MM.1S (cell line): ENCODE measurements at regions not wholly inside any gene's neighbourhood (a gene's known extent, or its start where the extent isn't known, plus 50 kb on each side); places are given as distances from the start of the nearest gene placed in this dataset.

Source experiments
- DNase-seq: peaks from one replicate; pipeline ENCODE4 v3.0.0-alpha.2; 2015
- H2AFZ ChIP-seq: fragments of 300-600 bp; sonication (generic); 2 replicates; pipeline ENCODE4 v1.6.0; 2016; ENCODE audit warnings: antibody characterized with exemption, low read length
- H3F3A ChIP-seq: fragments of 300-600 bp; sonication (generic); 2 replicates; pipeline ENCODE4 v1.6.1; 2016; ENCODE audit warnings: mild to moderate bottlenecking, antibody characterized with exemption, low read length, moderate library complexity, mixed read lengths; ENCODE audit not compliant: insufficient read depth
- H3K27ac ChIP-seq: fragments of 300-600 bp; sonication (generic); 2 replicates; pipeline ENCODE4 v1.5.1; 2016; ENCODE audit warnings: mild to moderate bottlenecking, low read length
- H3K27me3 ChIP-seq: fragments of 300-600 bp; sonication (generic); replicated peaks from 2 replicates; pipeline ENCODE4 v1.6.0; 2016; ENCODE audit warnings: low read length; ENCODE audit not compliant: insufficient read depth
- H3K36me3 ChIP-seq: fragments of 300-600 bp; sonication (generic); replicated peaks from 2 replicates; pipeline ENCODE4 v1.6.1; 2016; ENCODE audit warnings: mild to moderate bottlenecking, low read length, mixed read lengths; ENCODE audit not compliant: insufficient read depth
- H3K4me1 ChIP-seq: fragments of 300-600 bp; sonication (generic); 2 replicates; pipeline ENCODE4 v1.6.1; 2016; ENCODE audit warnings: low read length, mixed read lengths
- H3K4me2 ChIP-seq: fragments of 300-600 bp; sonication (generic); 2 replicates; pipeline ENCODE4 v1.6.0; 2016; ENCODE audit warnings: low read depth, low read length
- H3K4me3 ChIP-seq: fragments of 300-600 bp; sonication (generic); 2 replicates; pipeline ENCODE4 v1.5.1; 2016; ENCODE audit warnings: low read length, mixed read lengths
- H3K79me2 ChIP-seq: fragments of 300-600 bp; sonication (generic); 2 replicates; pipeline ENCODE4 v1.6.1; 2016; ENCODE audit warnings: mixed run types, low read length, mixed read lengths
- H3K9ac ChIP-seq: fragments of 300-600 bp; sonication (generic); 2 replicates; pipeline ENCODE4 v1.6.1; 2016; ENCODE audit warnings: low read length, mixed read lengths
- H3K9me2 ChIP-seq: fragments of 300-600 bp; sonication (generic); replicated peaks from 2 replicates; pipeline ENCODE4 v1.6.1; 2016; ENCODE audit warnings: mild to moderate bottlenecking, low read length, mixed read lengths; ENCODE audit not compliant: insufficient read depth
- H3K9me3 ChIP-seq: fragments of 300-600 bp; sonication (generic); replicated peaks from 2 replicates; pipeline ENCODE4 v1.6.1; 2016; ENCODE audit warnings: mild to moderate bottlenecking, low read length, mixed read lengths; ENCODE audit not compliant: insufficient read depth
- H4K20me1 ChIP-seq: fragments of 300-600 bp; sonication (generic); 2 replicates; pipeline ENCODE4 v1.6.1; 2016; ENCODE audit warnings: mild to moderate bottlenecking, low read length, moderate library complexity, mixed read lengths; ENCODE audit not compliant: insufficient read depth
- EZH2 ChIP-seq: fragments of 300-600 bp; sonication (generic); optimal IDR thresholded peaks from 2 replicates; pipeline ENCODE3; 2017; ENCODE audit warnings: low read depth, mild to moderate bottlenecking, antibody characterized with exemption, low read length, mixed read lengths
- EZH2phosphoT487 ChIP-seq: fragments of 300-600 bp; sonication (generic); IDR thresholded peaks from 2 replicates; pipeline ENCODE4 v1.6.1; 2018; ENCODE audit warnings: antibody characterized with exemption, low read length
- TF ChIP-seq, protein P1 (sequence below): fragments of 300-600 bp; sonication (generic); IDR thresholded peaks from 2 replicates; pipeline ENCODE4 v1.5.1; 2016; ENCODE audit warnings: antibody characterized with exemption, low read length, mixed read lengths

DNA sequence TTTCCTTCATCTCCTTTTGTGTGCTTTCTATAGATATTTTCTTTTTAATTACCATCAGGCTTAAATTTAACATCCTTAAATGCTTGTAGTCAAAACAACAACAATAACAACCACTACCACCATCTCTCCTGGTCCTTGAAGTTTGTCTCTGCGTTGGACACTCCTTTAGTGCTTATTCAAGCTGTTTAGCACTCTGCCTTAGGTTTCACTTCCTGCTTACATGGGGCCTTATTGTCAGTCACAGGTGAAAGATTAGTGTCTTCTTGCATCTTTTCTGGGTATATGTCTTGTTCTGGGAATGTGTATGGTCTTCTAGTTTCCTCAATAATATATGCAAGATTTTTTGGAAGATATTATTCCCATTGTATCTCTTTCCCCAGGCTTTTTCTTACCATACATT is 240.1 kb upstream of the NXPH2 start:
- H3K79me2 ChIP-seq: no peaks in the 10 kb centered on the region
- H3K4me2 ChIP-seq: no peak overlapping the region
- no peaks in the 10 kb centered on the region for H4K20me1 ChIP-seq
- H3K27ac ChIP-seq: peak overlapping the region; percentile 9; the same call in 1 of the 2 replicates
- TF ChIP-seq EZH2phosphoT487: no peak
- H3K36me3 ChIP-seq: no peaks in the 10 kb centered on the region
- peak; percentile 58 for DNase-seq
- no peaks in the 10 kb centered on the region for H3K27me3 ChIP-seq
- H3K9me3 ChIP-seq: no peaks in the 10 kb centered on the region
- H3F3A ChIP-seq: no peaks in the 10 kb centered on the region
- H3K9ac ChIP-seq: no peak overlapping the region
- H3K4me3 ChIP-seq: no peak overlapping the region
- no peaks in the 10 kb centered on the region for H3K9me2 ChIP-seq
- peaks cover 8% of the 10 kb centered on the region; the same call in 1 of the 2 replicates for H3K4me1 ChIP-seq
- H2AFZ ChIP-seq: no peak overlapping the region

DNA sequence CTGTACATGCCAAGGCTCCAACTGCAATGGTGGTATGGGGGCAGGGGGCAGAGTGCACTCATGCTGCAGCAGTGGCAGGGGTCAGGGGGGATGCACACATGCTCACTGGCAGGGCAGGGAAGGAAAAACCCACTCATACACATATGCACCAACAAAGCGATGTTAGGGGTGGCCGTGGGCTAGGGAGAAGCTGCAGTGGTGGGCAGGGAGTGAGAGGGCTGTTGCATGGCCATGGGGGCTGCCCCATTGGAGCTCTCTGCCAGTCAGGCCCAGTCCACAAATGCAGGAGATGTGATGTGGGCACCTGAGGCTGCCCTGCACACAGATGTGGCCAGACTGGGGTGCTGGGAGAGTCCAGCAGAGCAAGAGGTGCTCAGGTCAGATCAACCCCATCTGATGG is 238.1 kb upstream of the NXPH2 start:
- no peaks in the 10 kb centered on the region for H3K27me3 ChIP-seq
- no peaks in the 10 kb centered on the region for H3K36me3 ChIP-seq

GRCh38 chr2:139007130-139007529 is 226.9 kb upstream of the NXPH2 start:
- no peak overlapping the region for H3K27ac ChIP-seq
- no peaks in the 10 kb centered on the region for H3K4me1 ChIP-seq
- TF ChIP-seq EZH2: no peak
- TF ChIP-seq EZH2phosphoT487: no peak
- TF ChIP-seq, protein P1, sequence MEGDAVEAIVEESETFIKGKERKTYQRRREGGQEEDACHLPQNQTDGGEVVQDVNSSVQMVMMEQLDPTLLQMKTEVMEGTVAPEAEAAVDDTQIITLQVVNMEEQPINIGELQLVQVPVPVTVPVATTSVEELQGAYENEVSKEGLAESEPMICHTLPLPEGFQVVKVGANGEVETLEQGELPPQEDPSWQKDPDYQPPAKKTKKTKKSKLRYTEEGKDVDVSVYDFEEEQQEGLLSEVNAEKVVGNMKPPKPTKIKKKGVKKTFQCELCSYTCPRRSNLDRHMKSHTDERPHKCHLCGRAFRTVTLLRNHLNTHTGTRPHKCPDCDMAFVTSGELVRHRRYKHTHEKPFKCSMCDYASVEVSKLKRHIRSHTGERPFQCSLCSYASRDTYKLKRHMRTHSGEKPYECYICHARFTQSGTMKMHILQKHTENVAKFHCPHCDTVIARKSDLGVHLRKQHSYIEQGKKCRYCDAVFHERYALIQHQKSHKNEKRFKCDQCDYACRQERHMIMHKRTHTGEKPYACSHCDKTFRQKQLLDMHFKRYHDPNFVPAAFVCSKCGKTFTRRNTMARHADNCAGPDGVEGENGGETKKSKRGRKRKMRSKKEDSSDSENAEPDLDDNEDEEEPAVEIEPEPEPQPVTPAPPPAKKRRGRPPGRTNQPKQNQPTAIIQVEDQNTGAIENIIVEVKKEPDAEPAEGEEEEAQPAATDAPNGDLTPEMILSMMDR: no peak
- no peak overlapping the region for H3K9ac ChIP-seq
- no peak overlapping the region for H2AFZ ChIP-seq
- no peaks in the 10 kb centered on the region for H3K36me3 ChIP-seq
- no peaks in the 10 kb centered on the region for H3K79me2 ChIP-seq
- H3K9me3 ChIP-seq: no peaks in the 10 kb centered on the region
- DNase-seq: no peak
- no peaks in the 10 kb centered on the region for H3K9me2 ChIP-seq
- no peaks in the 10 kb centered on the region for H3F3A ChIP-seq
- H3K4me2 ChIP-seq: no peak overlapping the region
- no peaks in the 10 kb centered on the region for H3K27me3 ChIP-seq
- H4K20me1 ChIP-seq: no peaks in the 10 kb centered on the region
- no peak overlapping the region for H3K4me3 ChIP-seq

More for the DNA sequence above, 238.1 kb upstream of the NXPH2 start:
- no peaks in the 10 kb centered on the region for H3F3A ChIP-seq
- no peaks in the 10 kb centered on the region for H4K20me1 ChIP-seq
- H3K4me3 ChIP-seq: no peak overlapping the region
- H3K79me2 ChIP-seq: no peaks in the 10 kb centered on the region
- DNase-seq: no peak
- TF ChIP-seq, protein P1: no peak
- TF ChIP-seq EZH2 (no peak), EZH2phosphoT487 (no peak)
- no peak overlapping the region for H3K4me2 ChIP-seq
- no peaks in the 10 kb centered on the region for H3K9me3 ChIP-seq
- no peak overlapping the region for H3K27ac ChIP-seq
- no peak overlapping the region for H3K9ac ChIP-seq
- no peaks in the 10 kb centered on the region for H3K9me2 ChIP-seq
- peaks cover 8% of the 10 kb centered on the region; the same call in 1 of the 2 replicates for H3K4me1 ChIP-seq
- H2AFZ ChIP-seq: no peak overlapping the region

DNA sequence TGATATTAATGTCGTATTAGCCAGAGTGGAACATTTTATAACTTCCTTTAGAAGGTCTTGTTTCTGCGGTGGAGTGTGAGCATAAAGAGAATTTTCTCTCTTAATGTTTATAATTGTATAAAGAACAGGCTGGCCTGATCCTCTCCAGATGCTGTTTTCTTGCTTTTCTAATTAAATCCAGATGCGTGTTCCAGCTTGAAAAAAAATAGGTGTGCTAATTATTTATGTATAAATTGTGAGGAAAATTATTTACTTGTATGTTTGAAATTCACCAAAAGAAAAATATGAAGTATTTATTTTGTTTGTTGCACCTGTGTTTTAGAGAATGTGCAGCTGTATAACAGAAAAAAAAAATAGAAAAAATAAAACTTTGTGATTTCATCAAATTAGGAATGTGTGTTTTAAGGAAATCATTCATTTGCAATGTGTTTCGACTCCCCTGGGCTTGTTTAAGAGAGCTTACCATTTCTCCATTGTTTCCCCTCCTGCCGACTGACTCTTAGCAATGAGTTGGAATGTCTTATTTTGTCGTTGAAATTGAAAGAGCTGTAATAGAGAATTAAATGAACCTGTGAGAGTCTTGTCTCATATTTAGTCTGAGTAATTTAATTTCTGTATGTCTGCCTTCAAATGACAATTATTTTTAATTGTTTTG is 220.1 kb upstream of the NXPH2 start:
- no peak overlapping the region for H2AFZ ChIP-seq

More for the DNA sequence above, 220.1 kb upstream of the NXPH2 start:
- H3K4me1 ChIP-seq: no peaks in the 10 kb centered on the region
- no peak overlapping the region for H3K4me2 ChIP-seq
- no peaks in the 10 kb centered on the region for H4K20me1 ChIP-seq
- no peaks in the 10 kb centered on the region for H3K27me3 ChIP-seq
- no peaks in the 10 kb centered on the region for H3K79me2 ChIP-seq
- TF ChIP-seq EZH2 (no peak), EZH2phosphoT487 (no peak)
- TF ChIP-seq, protein P1: no peak
- H3K4me3 ChIP-seq: no peak overlapping the region
- no peak for DNase-seq
- H3K9ac ChIP-seq: no peak overlapping the region
- no peaks in the 10 kb centered on the region for H3F3A ChIP-seq
- no peaks in the 10 kb centered on the region for H3K9me3 ChIP-seq
- no peaks in the 10 kb centered on the region for H3K9me2 ChIP-seq
- no peak overlapping the region for H3K27ac ChIP-seq
- no peaks in the 10 kb centered on the region for H3K36me3 ChIP-seq
